Neural cell (in vitro differentiated cells): ENCODE measurements at regions not wholly inside any gene's neighbourhood (a gene's known extent, or its start where the extent isn't known, plus 50 kb on each side); places are given as distances from the start of the nearest gene placed in this dataset.

Experiments used
- H2AFZ ChIP-seq: fragments of 200-600, 300-800 bp; sonication (generic), shearing (Covaris generic); 2 replicates; pipeline ENCODE4 v1.6.0; 2014; ENCODE audit warnings: low read depth, mild to moderate bottlenecking, antibody characterized with exemption, low read length, moderate library complexity
- H3F3A ChIP-seq: fragments of 200-600 bp; shearing (Covaris generic); 2 replicates; pipeline ENCODE4 v1.6.1; 2016; ENCODE audit warnings: mild to moderate bottlenecking, moderate library complexity, mixed read lengths, antibody characterized with exemption, low read length; ENCODE audit not compliant: insufficient read depth, poor library complexity, severe bottlenecking
- H3K27ac ChIP-seq: fragments of 200-600, 300-800 bp; sonication (generic), shearing (Covaris generic); 2 replicates; pipeline ENCODE4 v1.5.1; 2014; ENCODE audit warnings: mild to moderate bottlenecking, low read length, moderate library complexity
- H3K27me3 ChIP-seq: fragments of 300-800, 200-600 bp; sonication (generic), shearing (Covaris generic); 2 replicates; pipeline ENCODE4 v1.6.0; 2014; ENCODE audit warnings: mild to moderate bottlenecking, low read depth, low read length, moderate library complexity; ENCODE audit not compliant: insufficient read depth
- H3K36me3 ChIP-seq: fragments of 300-800, 200-600 bp; sonication (generic), shearing (Covaris generic); 2 replicates; pipeline ENCODE4 v1.5.1; 2014; ENCODE audit warnings: mild to moderate bottlenecking, antibody characterized with exemption, low read length, moderate library complexity; ENCODE audit not compliant: insufficient read depth
- H3K4me2 ChIP-seq: fragments of 300-800, 200-600 bp; sonication (generic), shearing (Covaris generic); 2 replicates; pipeline ENCODE4 v1.6.0; 2014; ENCODE audit warnings: mild to moderate bottlenecking, low read length
- H3K4me3 ChIP-seq: fragments of 300-800, 200-600 bp; sonication (generic), shearing (Covaris generic); 2 replicates; pipeline ENCODE4 v1.5.1; 2014; ENCODE audit warnings: mild to moderate bottlenecking, low read length, moderate library complexity
- H3K79me2 ChIP-seq: fragments of 200-600 bp; shearing (Covaris generic); replicated peaks from 2 replicates; pipeline ENCODE4 v1.6.0; 2014; ENCODE audit warnings: mild to moderate bottlenecking, low read length, moderate library complexity; ENCODE audit not compliant: insufficient read depth
- H3K9ac ChIP-seq: fragments of 300-800, 200-600 bp; sonication (generic), shearing (Covaris generic); 2 replicates; pipeline ENCODE4 v1.6.1; 2016; ENCODE audit warnings: mild to moderate bottlenecking, low read length, mixed read lengths
- H3K9me2 ChIP-seq: fragments of 200-600 bp; shearing (Covaris generic); 2 replicates; pipeline ENCODE4 v1.6.1; 2016; ENCODE audit warnings: mild to moderate bottlenecking, low read length, mixed read lengths; ENCODE audit not compliant: insufficient read depth
- H3K9me3 ChIP-seq: fragments of 200-600, 300-800 bp; sonication (generic), shearing (Covaris generic); 2 replicates; pipeline ENCODE4 v1.6.1; 2016; ENCODE audit warnings: mild to moderate bottlenecking, mixed run types, low read length, moderate library complexity, mixed read lengths
- H4K20me1 ChIP-seq: fragments of 200-600 bp; shearing (Covaris generic); 2 replicates; pipeline ENCODE4 v1.6.1; 2016; ENCODE audit warnings: mild to moderate bottlenecking, mixed run types; ENCODE audit not compliant: insufficient read depth
- CTCF ChIP-seq: fragments of 450-650 bp; IDR thresholded peaks from 2 replicates; pipeline ENCODE4 v1.5.1; 2014; ENCODE audit warnings: antibody characterized with exemption, mild to moderate bottlenecking, moderate library complexity; ENCODE audit not compliant: poor library complexity, severe bottlenecking
- EP300 ChIP-seq: fragments of 450-650 bp; conservative IDR thresholded peaks from 2 replicates; pipeline ENCODE4 v1.6.1; 2014; ENCODE audit warnings: antibody characterized with exemption, mild to moderate bottlenecking, moderate library complexity; ENCODE audit not compliant: poor library complexity, severe bottlenecking
- EZH2 ChIP-seq: fragments of 200-600, 300-800 bp; shearing (Covaris generic), sonication (generic); IDR thresholded peaks from 2 replicates; pipeline ENCODE4 v1.6.1; 2014; ENCODE audit warnings: antibody characterized with exemption, low read length, borderline replicate concordance, mild to moderate bottlenecking; ENCODE audit not compliant: insufficient read depth, poor library complexity, severe bottlenecking
- MXI1 ChIP-seq: fragments of 450-650 bp; conservative IDR thresholded peaks from 2 replicates; pipeline ENCODE4 v1.6.1; 2014; ENCODE audit warnings: antibody characterized with exemption, mild to moderate bottlenecking; ENCODE audit not compliant: poor library complexity, severe bottlenecking
- POLR2AphosphoS5 ChIP-seq: IDR thresholded peaks from 2 replicates; pipeline ENCODE4 v1.6.1; 2012
- RAD21 ChIP-seq: fragments of 450-650 bp; conservative IDR thresholded peaks from 2 replicates; pipeline ENCODE4 v1.6.1; 2014; ENCODE audit warnings: antibody characterized with exemption, mild to moderate bottlenecking, moderate library complexity
- SMC3 ChIP-seq: fragments of 450-650 bp; conservative IDR thresholded peaks from 2 replicates; pipeline ENCODE4 v1.6.1; 2014; ENCODE audit warnings: antibody characterized with exemption, mild to moderate bottlenecking, moderate library complexity; ENCODE audit not compliant: poor library complexity
- TAF1 ChIP-seq: IDR thresholded peaks from 2 replicates; pipeline ENCODE4 v1.6.1; 2012; ENCODE audit warnings: low read depth
- TF ChIP-seq, protein P1 (sequence below): IDR thresholded peaks from 2 replicates; pipeline ENCODE4 v1.6.1; 2012; ENCODE audit warnings: borderline replicate concordance

- Histone ChIP-seq H3K9me2 (no peaks in the 10 kb centered on the region), H3K4me3 (no peak overlapping the region), H3F3A (no peaks in the 10 kb centered on the region), H3K27ac (no peak overlapping the region), H3K4me2 (no peak overlapping the region), H3K9me3 (no peaks in the 10 kb centered on the region), H4K20me1 (no peaks in the 10 kb centered on the region), H3K9ac (no peak overlapping the region), H3K27me3 (no peaks in the 10 kb centered on the region), H2AFZ (no peak overlapping the region), H3K36me3 (no peaks in the 10 kb centered on the region), H3K79me2 (no peaks in the 10 kb centered on the region)
- no peak for TF ChIP-seq EP300
- TF ChIP-seq, protein P1, sequence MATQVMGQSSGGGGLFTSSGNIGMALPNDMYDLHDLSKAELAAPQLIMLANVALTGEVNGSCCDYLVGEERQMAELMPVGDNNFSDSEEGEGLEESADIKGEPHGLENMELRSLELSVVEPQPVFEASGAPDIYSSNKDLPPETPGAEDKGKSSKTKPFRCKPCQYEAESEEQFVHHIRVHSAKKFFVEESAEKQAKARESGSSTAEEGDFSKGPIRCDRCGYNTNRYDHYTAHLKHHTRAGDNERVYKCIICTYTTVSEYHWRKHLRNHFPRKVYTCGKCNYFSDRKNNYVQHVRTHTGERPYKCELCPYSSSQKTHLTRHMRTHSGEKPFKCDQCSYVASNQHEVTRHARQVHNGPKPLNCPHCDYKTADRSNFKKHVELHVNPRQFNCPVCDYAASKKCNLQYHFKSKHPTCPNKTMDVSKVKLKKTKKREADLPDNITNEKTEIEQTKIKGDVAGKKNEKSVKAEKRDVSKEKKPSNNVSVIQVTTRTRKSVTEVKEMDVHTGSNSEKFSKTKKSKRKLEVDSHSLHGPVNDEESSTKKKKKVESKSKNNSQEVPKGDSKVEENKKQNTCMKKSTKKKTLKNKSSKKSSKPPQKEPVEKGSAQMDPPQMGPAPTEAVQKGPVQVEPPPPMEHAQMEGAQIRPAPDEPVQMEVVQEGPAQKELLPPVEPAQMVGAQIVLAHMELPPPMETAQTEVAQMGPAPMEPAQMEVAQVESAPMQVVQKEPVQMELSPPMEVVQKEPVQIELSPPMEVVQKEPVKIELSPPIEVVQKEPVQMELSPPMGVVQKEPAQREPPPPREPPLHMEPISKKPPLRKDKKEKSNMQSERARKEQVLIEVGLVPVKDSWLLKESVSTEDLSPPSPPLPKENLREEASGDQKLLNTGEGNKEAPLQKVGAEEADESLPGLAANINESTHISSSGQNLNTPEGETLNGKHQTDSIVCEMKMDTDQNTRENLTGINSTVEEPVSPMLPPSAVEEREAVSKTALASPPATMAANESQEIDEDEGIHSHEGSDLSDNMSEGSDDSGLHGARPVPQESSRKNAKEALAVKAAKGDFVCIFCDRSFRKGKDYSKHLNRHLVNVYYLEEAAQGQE = no peak
- no peak for TF ChIP-seq MXI1
- TF ChIP-seq CTCF = no peak
- no peak for TF ChIP-seq POLR2AphosphoS5
Measured at GRCh38 chr13:77415253-77416071, 88.6 kb upstream of the MYCBP2 start.

- Histone ChIP-seq H4K20me1 (no peaks in the 10 kb centered on the region), H3K27me3 (no peaks in the 10 kb centered on the region), H3K9ac (no peak overlapping the region), H3K27ac (no peak overlapping the region), H3K9me2 (no peaks in the 10 kb centered on the region), H3K36me3 (no peaks in the 10 kb centered on the region), H3K4me3 (no peak overlapping the region), H3K79me2 (no peaks in the 10 kb centered on the region), H2AFZ (no peak overlapping the region), H3K9me3 (no peaks in the 10 kb centered on the region), H3K4me2 (no peak overlapping the region), H3F3A (no peaks in the 10 kb centered on the region)
- no peak for TF ChIP-seq SMC3
- TF ChIP-seq POLR2AphosphoS5 = no peak
- TF ChIP-seq MXI1 = no peak
- no peak for TF ChIP-seq EZH2
- TF ChIP-seq TAF1 = no peak
- no peak for TF ChIP-seq CTCF
- TF ChIP-seq RAD21 = no peak
- TF ChIP-seq, protein P1 = no peak
- no peak for TF ChIP-seq EP300
Measured at GRCh38 chr13:77412860-77413259, 86.0 kb upstream of the MYCBP2 start.
